OCI-LY7 (cell line): ENCODE measurements at regions not wholly inside any gene's neighbourhood (a gene's known extent, or its start where the extent isn't known, plus 50 kb on each side); places are given as distances from the start of the nearest gene placed in this dataset.
A peak's percentile ranks its signal among the peaks of the same experiment; 100 is the strongest.
"Not testable (repeated sequence)": the region's sequence is repeated elsewhere in the genome, so short reads cannot be mapped to it uniquely, and the experiment has no call there.

ENCODE experiments used
- BruUV-seq: library from RNA; stranded (reverse); fragments of 400-500 nt; replicated peaks from 2 replicates; lab custom pipeline; 2021; lab: Mats Ljungman, UMichigan
- CTCF ChIA-PET: fragments of 300-600 bp; sonication (Branson Sonifier 250); formaldehyde crosslinking; loops from one replicate; lab custom pipeline; 2022; ENCODE audit warnings: antibody characterized with exemption; ENCODE audit not compliant: unreplicated experiment; lab: Charles Lee
- POLR2A ChIA-PET: fragments of 300-600 bp; sonication (Branson Sonifier 250); formaldehyde crosslinking; loops from one replicate; lab custom pipeline; 2022; ENCODE audit warnings: antibody characterized with exemption; lab: Charles Lee
- DNase-seq: peaks from one replicate; pipeline ENCODE4 v3.0.0-alpha.2; 2015; ENCODE audit warnings: low spot score
- H2AFZ ChIP-seq: fragments of 200-600 bp; sonication (generic), shearing (Covaris generic); 2 replicates; pipeline ENCODE4 v1.6.1; 2014; ENCODE audit warnings: mild to moderate bottlenecking, antibody characterized with exemption, low read length, moderate library complexity
- H3K27ac ChIP-seq: fragments of 200-600 bp; sonication (generic); 2 replicates; pipeline ENCODE4 v1.5.1; 2014; ENCODE audit warnings: mixed run types, low read depth, mild to moderate bottlenecking, moderate library complexity, low read length, inconsistent platforms; ENCODE audit not compliant: poor library complexity, severe bottlenecking
- H3K36me3 ChIP-seq: fragments of 200-600 bp; sonication (generic); 2 replicates; pipeline ENCODE4 v1.6.1; 2014; ENCODE audit warnings: mild to moderate bottlenecking, antibody characterized with exemption, low read length, moderate library complexity, mixed read lengths; ENCODE audit not compliant: insufficient read depth
- H3K4me1 ChIP-seq: fragments of 200-600 bp; sonication (generic); 2 replicates; pipeline ENCODE4 v1.5.1; 2014; ENCODE audit warnings: mild to moderate bottlenecking, low read length; ENCODE audit not compliant: insufficient read depth, poor library complexity, severe bottlenecking
- H3K4me2 ChIP-seq: fragments of 200-600 bp; sonication (generic); 2 replicates; pipeline ENCODE4 v1.6.1; 2014; ENCODE audit warnings: mild to moderate bottlenecking, low read length
- H3K4me3 ChIP-seq: fragments of 200-600 bp; sonication (generic); 2 replicates; pipeline ENCODE4 v1.5.1; 2014; ENCODE audit warnings: mild to moderate bottlenecking, low read depth, low read length; ENCODE audit not compliant: poor library complexity, severe bottlenecking
- H3K79me2 ChIP-seq: fragments of 200-600 bp; sonication (generic); 2 replicates; pipeline ENCODE4 v1.6.1; 2016; ENCODE audit warnings: low read depth, mild to moderate bottlenecking, low read length, moderate library complexity, mixed read lengths; ENCODE audit not compliant: insufficient read depth
- H3K9me2 ChIP-seq: fragments of 200-600 bp; sonication (generic); 2 replicates; pipeline ENCODE4 v1.6.1; 2016; ENCODE audit warnings: mild to moderate bottlenecking, low read length, mixed read lengths; ENCODE audit not compliant: insufficient read depth
- H3K9me3 ChIP-seq: fragments of 200-600 bp; sonication (generic); 2 replicates; pipeline ENCODE4 v1.6.1; 2014; ENCODE audit warnings: mild to moderate bottlenecking, mixed run types, low read length, mixed read lengths
- H4K20me1 ChIP-seq: fragments of 200-600 bp; sonication (generic); 2 replicates; pipeline ENCODE4 v1.6.1; 2014; ENCODE audit warnings: mild to moderate bottlenecking, antibody characterized with exemption, low read length, moderate library complexity, mixed read lengths; ENCODE audit not compliant: insufficient read depth
- EZH2phosphoT487 ChIP-seq: fragments of 200-600 bp; sonication (generic); IDR thresholded peaks from 2 replicates; pipeline ENCODE4 v1.6.1; 2018; ENCODE audit warnings: low read depth, borderline replicate concordance, mild to moderate bottlenecking, mixed run types, antibody characterized with exemption, low read length, moderate library complexity, mixed read lengths
- intact Hi-C: fragments of 100-400 bp; cut with micrococcal nuclease; formaldehyde crosslinking; loops from one replicate; pipeline ENCODE4 v1.10.0; 2022; ENCODE audit not compliant: unreplicated experiment
- TF ChIP-seq, protein P1 (sequence below): fragments of 200-600 bp; sonication (generic); conservative IDR thresholded peaks from 2 replicates; pipeline ENCODE4 v1.5.1; 2014; ENCODE audit warnings: mild to moderate bottlenecking, antibody characterized with exemption, low read length, moderate library complexity, mixed read lengths

DNA sequence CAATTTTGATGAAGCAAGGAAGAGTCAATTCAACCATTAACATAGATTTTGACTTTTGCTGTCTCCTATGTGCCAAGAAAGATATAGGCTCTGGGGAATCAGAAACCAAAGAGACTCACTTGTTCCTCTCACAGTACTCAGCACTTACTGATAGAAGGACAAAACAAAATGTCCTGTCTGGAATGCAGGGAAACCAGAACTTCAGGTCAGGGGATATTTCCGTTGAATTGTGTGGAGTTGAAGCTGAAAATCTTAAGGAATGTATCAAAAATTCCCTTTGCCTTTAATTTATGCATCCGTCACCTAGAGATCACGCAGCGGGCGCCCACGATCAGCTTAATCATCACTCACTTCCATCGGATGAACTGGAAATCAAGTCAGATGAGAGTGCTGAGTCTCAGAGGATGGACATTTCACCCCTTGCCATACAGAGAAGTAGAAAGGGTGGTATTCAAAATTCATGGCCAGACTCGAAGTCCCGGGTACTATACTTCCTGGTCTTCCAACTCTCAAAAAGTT, 63.2 kb upstream of the ALDH3B2 start:
- H2AFZ ChIP-seq, H3K79me2 ChIP-seq, CTCF ChIA-PET, H3K36me3 ChIP-seq, H3K4me3 ChIP-seq, H3K4me2 ChIP-seq, DNase-seq, H4K20me1 ChIP-seq, H3K4me1 ChIP-seq, POLR2A ChIA-PET, H3K9me2 ChIP-seq, BruUV-seq, H3K9me3 ChIP-seq, intact Hi-C loops, H3K27ac ChIP-seq: not testable (repeated sequence)

DNA sequence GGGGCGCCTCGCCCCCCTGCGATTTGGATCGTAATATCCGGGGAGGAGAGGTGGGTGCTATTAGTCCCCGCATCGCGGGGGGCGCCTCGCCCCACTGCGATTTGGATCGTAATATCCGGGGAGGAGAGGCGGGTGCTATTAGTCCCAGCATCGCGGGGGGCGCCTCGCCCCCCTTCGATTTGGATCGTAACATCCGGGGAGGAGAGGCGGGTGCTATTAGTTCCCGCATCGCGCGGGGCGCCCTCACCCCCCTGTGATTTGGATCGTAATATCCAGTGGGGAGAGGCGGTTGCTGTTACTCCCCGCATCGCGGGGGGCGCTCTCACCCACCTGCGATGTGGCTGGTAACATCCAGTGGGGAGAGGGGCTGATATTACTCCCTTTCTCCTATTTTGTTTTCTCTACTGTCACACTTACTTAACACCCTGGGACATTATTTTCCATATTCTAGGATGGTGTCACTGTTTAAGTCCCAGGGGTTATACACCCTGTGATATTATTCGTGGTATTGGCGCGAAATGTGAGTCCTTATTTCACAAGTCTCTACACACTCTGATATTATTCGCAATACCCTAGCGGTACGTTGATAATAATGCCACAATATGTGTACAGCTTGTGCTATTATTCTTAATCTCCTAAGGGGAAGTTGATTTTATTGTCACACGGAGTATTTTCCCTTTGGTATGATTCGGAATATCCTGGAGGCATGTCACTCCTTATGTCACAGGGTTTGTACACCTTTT, 57.8 kb upstream of the ALDH3B2 start:
- TF ChIP-seq EZH2phosphoT487 = no peak
- TF ChIP-seq, protein P1, sequence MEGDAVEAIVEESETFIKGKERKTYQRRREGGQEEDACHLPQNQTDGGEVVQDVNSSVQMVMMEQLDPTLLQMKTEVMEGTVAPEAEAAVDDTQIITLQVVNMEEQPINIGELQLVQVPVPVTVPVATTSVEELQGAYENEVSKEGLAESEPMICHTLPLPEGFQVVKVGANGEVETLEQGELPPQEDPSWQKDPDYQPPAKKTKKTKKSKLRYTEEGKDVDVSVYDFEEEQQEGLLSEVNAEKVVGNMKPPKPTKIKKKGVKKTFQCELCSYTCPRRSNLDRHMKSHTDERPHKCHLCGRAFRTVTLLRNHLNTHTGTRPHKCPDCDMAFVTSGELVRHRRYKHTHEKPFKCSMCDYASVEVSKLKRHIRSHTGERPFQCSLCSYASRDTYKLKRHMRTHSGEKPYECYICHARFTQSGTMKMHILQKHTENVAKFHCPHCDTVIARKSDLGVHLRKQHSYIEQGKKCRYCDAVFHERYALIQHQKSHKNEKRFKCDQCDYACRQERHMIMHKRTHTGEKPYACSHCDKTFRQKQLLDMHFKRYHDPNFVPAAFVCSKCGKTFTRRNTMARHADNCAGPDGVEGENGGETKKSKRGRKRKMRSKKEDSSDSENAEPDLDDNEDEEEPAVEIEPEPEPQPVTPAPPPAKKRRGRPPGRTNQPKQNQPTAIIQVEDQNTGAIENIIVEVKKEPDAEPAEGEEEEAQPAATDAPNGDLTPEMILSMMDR = peak; percentile 78
- Histone ChIP-seq H3K27ac (peak overlapping the region; percentile 17), H3K4me1 (peaks cover 7% of the 10 kb centered on the region), H3K9me2 (no peaks in the 10 kb centered on the region), H2AFZ (peak overlapping the region; percentile 67), H3K4me2 (peak overlapping the region; percentile 58), H3K4me3 (peak overlapping the region; percentile 67), H3K9me3 (no peaks in the 10 kb centered on the region), H3K79me2 (no peaks in the 10 kb centered on the region), H4K20me1 (no peaks in the 10 kb centered on the region), H3K36me3 (no peaks in the 10 kb centered on the region)
- CTCF ChIA-PET = no interaction called here
- peak; percentile 76 for DNase-seq
- intact Hi-C loops = loop anchor here (2.0 kb wide), 1 partner anchor 59 kb away; no protein-coding TSS in a partner anchor
- POLR2A ChIA-PET = no interaction called here
- no TSS peak for BruUV-seq

DNA sequence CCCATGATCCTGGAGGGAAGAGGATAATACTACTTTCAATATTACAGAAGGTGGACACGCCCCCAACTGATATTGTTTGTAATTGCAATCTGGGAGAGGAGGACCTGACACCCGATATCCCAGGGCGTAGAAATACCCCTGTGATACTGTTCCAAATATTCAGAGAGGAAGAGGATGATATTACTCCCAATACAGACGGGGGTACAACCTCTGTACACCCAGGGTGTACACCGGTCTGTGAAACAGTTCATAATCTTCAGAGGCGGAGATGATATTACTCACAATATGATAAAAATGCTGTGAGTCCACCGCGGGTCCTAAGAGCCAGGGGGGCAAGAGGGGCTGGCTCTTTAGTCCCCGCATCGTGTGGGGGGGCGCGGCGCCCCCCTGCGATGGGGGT, 57.2 kb upstream of the ALDH3B2 start:
- intact Hi-C loops = no loop called here
- Histone ChIP-seq H3K9me2 (no peaks in the 10 kb centered on the region), H3K79me2 (no peaks in the 10 kb centered on the region), H3K4me2 (peak overlapping the region; percentile 58), H3K9me3 (no peaks in the 10 kb centered on the region), H4K20me1 (no peaks in the 10 kb centered on the region), H2AFZ (peak overlapping the region; percentile 67), H3K4me3 (peak overlapping the region; percentile 67), H3K36me3 (no peaks in the 10 kb centered on the region), H3K4me1 (peaks cover 8% of the 10 kb centered on the region), H3K27ac (peak overlapping the region; percentile 17)
- POLR2A ChIA-PET = no interaction called here
- CTCF ChIA-PET = no interaction called here
- no peak for TF ChIP-seq EZH2phosphoT487
- TF ChIP-seq, protein P1 = no peak
- no TSS peak for BruUV-seq
- DNase-seq = peak; percentile 17

DNA sequence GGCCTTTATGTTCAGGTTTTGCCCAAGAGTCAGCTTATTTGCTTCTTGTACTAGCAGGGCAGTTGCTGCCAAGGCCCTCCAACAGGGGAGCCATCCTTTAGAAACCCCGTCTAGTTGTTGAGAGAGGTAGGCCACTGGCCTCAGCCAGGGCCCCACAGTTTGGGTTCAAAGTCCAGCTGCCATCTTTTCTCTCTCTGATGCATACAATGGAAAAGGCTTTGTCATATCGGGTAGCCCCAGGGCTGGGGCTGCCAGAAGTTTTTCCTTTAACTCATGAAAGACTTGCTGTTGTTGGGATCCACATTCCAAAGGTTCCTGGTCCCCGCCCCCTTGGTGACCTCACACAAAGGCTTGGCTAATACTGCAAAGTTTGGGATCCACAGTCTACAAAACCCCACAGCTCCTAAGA, 53.7 kb upstream of the ALDH3B2 start:
- H3K79me2 ChIP-seq, H2AFZ ChIP-seq, H3K36me3 ChIP-seq, H3K9me2 ChIP-seq, POLR2A ChIA-PET, H3K9me3 ChIP-seq, H4K20me1 ChIP-seq, DNase-seq, H3K4me2 ChIP-seq, BruUV-seq, CTCF ChIA-PET, intact Hi-C loops, H3K27ac ChIP-seq, H3K4me3 ChIP-seq, H3K4me1 ChIP-seq: not testable (repeated sequence)
